Peyer's patch (tissue), 4 donors: ENCODE measurements at regions not wholly inside any gene's neighbourhood (a gene's known extent, or its start where the extent isn't known, plus 50 kb on each side); places are given as distances from the start of the nearest gene placed in this dataset.

Experiments used
- DNase-seq, 3 donors: peaks; one replicate each; pipeline ENCODE4 v3.0.0-alpha.2; 2017 to 2019
- H3K27ac ChIP-seq, 4 donors: fragments of 200-600 bp; sonication (generic); one replicate each; pipeline ENCODE4 v1.5.1; 2016 to 2019
- H3K27me3 ChIP-seq, 2 donors: fragments of 200-600 bp; sonication (generic); one replicate each; pipeline ENCODE4 v1.5.1; 2019
- H3K36me3 ChIP-seq, 3 donors: fragments of 200-600 bp; sonication (generic); one replicate each; pipeline ENCODE4 v1.5.1; 2016 to 2019
- H3K4me1 ChIP-seq, 4 donors: fragments of 200-600 bp; sonication (generic); one replicate each; pipeline ENCODE4 v1.5.1; 2016 to 2019
- H3K4me3 ChIP-seq, 4 donors: fragments of 200-600 bp; sonication (generic); 1 replicate in 3 of 4; 2 replicates in 1 of 4; pipeline ENCODE4 v1.5.1; 2016 to 2019; ENCODE audit warnings: mild to moderate bottlenecking in 1 of 4
- H3K9me3 ChIP-seq, 4 donors: fragments of 200-600 bp; sonication (generic); one replicate each; pipeline ENCODE4 v1.5.1; 2016 to 2019; ENCODE audit warnings: mild to moderate bottlenecking in 1 of 4
- CTCF ChIP-seq, 6 experiments: fragments of 450-650 bp in 4 of 6; fragments of 200-600 bp in 2 of 6; sonication (generic) in 1 of 6; IDR thresholded peaks; one replicate each; pipeline ENCODE4 v1.5.1; 2017 to 2019; ENCODE audit warnings: antibody characterized with exemption in 6 of 6, mild to moderate bottlenecking in 3 of 6, moderate library complexity in 1 of 6
- POLR2A ChIP-seq, 2 donors: fragments of 450-650 bp; IDR thresholded peaks; one replicate each; pipeline ENCODE4 v1.5.1; 2017; ENCODE audit warnings: antibody characterized with exemption in 2 of 2, mild to moderate bottlenecking in 2 of 2, moderate library complexity in 2 of 2

GRCh38 chr7:115707258-115708012 is 323.1 kb downstream of the TFEC start:
- TF ChIP-seq CTCF (IDR thresholded peaks at IDR 0.05) = peak in 3 of 6 experiments; percentile 48 to 56 (median 52)
- TF ChIP-seq POLR2A (IDR thresholded peaks at IDR 0.05) = no peak
- Histone ChIP-seq H3K4me1 (no peaks in the 10 kb centered on the region), H3K4me3 (no peak overlapping the region), H3K36me3 (no peaks in the 10 kb centered on the region), H3K27ac (no peak overlapping the region), H3K27me3 (no peaks in the 10 kb centered on the region), H3K9me3 (no peaks in the 10 kb centered on the region)
- no peak for DNase-seq

DNA sequence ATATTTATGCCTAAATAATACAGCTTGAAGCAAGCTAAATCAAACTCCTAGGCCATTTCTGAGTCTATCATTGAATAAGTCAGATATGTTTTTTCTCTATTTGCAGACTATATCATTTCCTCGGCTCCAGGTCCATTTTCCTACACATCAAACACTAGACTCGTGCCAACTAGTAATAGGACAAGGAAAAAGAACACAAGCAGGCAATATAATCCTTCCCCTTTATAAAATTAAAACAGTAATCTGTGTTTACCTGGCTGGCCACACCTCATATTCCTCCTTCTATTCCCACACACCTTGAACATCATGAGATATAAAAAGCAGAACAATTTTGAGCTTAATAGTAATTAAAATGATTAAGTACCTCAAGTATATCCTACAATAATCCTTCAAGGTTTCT is 325.7 kb downstream of the TFEC start:
- no peak for TF ChIP-seq POLR2A (IDR thresholded peaks at IDR 0.05)
- no peak for TF ChIP-seq CTCF (IDR thresholded peaks at IDR 0.05)
- no peaks in the 10 kb centered on the region for H3K4me1 ChIP-seq
- no peak for DNase-seq
- H3K27me3 ChIP-seq = no peaks in the 10 kb centered on the region
- no peak overlapping the region for H3K27ac ChIP-seq
- no peak overlapping the region for H3K4me3 ChIP-seq
- no peaks in the 10 kb centered on the region for H3K9me3 ChIP-seq
- H3K36me3 ChIP-seq = no peaks in the 10 kb centered on the region

DNA sequence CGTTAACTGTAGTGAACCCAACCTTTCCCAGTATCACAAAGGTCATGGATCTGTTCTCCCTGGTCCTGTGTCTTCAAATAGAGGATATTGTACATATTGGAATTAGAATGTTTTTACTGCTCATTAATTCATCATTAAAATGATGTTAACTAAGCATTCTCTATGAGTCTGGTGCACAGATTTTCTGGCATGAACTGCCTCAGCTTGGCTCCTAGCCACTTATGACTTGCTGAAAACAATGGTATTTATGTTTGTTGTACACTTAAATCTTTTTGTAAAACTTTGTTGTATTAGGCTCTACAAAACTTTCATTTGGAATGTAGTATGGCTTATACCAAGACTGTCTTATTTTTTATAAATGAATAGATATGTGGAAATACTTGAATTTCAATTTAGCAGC is 329.4 kb downstream of the TFEC start:
- H3K27me3 ChIP-seq = no peaks in the 10 kb centered on the region
- no peak for TF ChIP-seq POLR2A (IDR thresholded peaks at IDR 0.05)
- no peak for TF ChIP-seq CTCF (IDR thresholded peaks at IDR 0.05)
- no peaks in the 10 kb centered on the region for H3K9me3 ChIP-seq
- H3K4me1 ChIP-seq = no peaks in the 10 kb centered on the region
- no peak overlapping the region for H3K27ac ChIP-seq
- H3K36me3 ChIP-seq = no peaks in the 10 kb centered on the region
- H3K4me3 ChIP-seq = no peak overlapping the region
- DNase-seq = no peak

DNA sequence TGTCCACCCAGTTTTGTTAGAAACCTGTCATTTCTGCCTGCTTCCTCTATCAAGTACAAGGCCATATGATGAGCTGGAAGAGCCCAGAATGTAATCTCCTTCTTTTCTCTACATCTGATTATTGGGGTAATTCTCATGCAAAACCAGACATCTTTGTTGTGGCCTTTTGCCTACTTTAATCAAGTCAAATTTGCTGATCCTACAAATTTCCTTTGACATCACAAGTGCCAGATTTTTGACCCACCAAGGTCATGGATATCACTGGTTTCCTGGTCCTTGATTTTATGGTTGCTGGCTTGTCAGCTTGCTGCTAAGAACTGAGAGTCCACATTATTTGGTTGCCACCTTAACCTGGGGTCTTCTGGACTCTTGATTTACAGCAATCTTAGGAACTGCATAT is 336.1 kb downstream of the TFEC start:
- Histone ChIP-seq H3K36me3 (no peaks in the 10 kb centered on the region), H3K4me3 (no peak overlapping the region), H3K27me3 (no peaks in the 10 kb centered on the region), H3K9me3 (no peaks in the 10 kb centered on the region), H3K27ac (no peak overlapping the region), H3K4me1 (no peaks in the 10 kb centered on the region)
- DNase-seq = no peak
- no peak for TF ChIP-seq CTCF (IDR thresholded peaks at IDR 0.05)
- TF ChIP-seq POLR2A (IDR thresholded peaks at IDR 0.05) = no peak

DNA sequence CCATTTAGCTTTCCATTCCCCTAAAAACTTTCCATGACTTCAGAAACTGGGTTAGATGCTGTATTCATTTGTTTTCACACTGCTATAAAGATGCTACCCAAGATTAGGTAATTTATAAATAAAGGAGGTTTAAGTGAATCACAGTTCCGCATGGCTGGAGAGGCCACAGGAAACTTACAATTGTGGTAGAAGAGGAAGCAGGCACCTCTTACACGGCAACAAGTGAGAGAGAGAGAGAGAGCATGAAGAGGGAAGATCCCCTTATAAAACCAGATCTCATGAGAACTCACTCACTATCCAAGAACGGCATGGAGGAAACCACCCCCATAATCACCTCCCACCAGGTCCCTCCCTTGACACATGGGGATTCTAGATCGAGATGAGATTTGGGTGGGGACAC is 336.8 kb downstream of the TFEC start:
- no peak for TF ChIP-seq CTCF (IDR thresholded peaks at IDR 0.05)
- no peak for TF ChIP-seq POLR2A (IDR thresholded peaks at IDR 0.05)
- H3K4me1 ChIP-seq = no peaks in the 10 kb centered on the region
- H3K27ac ChIP-seq = no peak overlapping the region
- H3K9me3 ChIP-seq = no peaks in the 10 kb centered on the region
- no peaks in the 10 kb centered on the region for H3K36me3 ChIP-seq
- H3K27me3 ChIP-seq = no peaks in the 10 kb centered on the region
- H3K4me3 ChIP-seq = no peak overlapping the region
- DNase-seq = no peak

DNA sequence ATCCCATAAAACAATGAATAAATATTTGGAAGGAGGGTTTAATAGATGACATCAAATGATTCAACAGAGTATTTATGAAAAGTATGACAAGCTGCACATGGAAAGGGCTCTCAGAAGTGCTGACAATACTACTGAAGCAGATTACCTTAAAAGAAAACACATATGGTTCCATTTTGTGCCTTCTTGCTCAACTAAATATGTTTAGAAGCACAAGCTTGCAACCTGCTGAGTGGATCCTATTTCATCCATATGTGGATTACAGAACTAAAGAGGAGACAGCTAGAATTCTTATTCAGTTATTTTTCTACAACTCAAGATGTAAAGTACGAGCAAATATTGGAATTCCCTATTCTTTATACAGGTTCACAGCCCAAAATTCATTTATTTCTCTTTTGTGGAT is 340.6 kb downstream of the TFEC start:
- Histone ChIP-seq H3K27ac (no peak overlapping the region), H3K4me3 (no peak overlapping the region), H3K36me3 (no peaks in the 10 kb centered on the region), H3K27me3 (no peaks in the 10 kb centered on the region), H3K4me1 (no peaks in the 10 kb centered on the region), H3K9me3 (no peaks in the 10 kb centered on the region)
- TF ChIP-seq POLR2A (IDR thresholded peaks at IDR 0.05) (no peak), CTCF (IDR thresholded peaks at IDR 0.05) (no peak)
- DNase-seq = no peak
